ENCODE measurements at regions not wholly inside any gene's neighbourhood (a gene's known extent, or its start where the extent isn't known, plus 50 kb on each side); places are given as distances from the start of the nearest gene placed in this dataset.

DNA sequence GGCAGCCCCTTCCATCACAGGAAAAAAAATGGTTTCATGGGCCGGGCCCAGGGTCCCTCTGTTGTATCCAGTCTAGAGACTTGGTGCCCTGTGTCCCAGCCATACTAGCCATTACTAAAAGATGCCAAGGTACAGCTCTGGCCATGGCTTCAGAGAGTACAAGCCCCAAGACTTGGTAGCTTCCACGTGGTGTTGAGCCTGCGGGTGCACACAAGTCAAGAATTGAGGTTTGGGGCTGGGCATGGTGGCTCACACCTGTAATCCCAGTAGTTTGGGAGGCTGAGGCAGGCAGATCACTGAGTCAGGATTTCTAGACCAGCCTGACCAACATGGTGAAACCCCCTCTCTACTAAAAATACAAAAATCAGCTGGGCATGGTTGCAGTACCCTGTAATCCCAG is 214.3 kb downstream of the LIG4 start:
- no peaks in the 10 kb centered on the region for H3K36me3 Mint-ChIP-seq (ENCODE audit: low read depth)
- no peak overlapping the region for H3K4me3 Mint-ChIP-seq
- no peaks in the 10 kb centered on the region for H3K27me3 Mint-ChIP-seq
- H3K4me1 Mint-ChIP-seq (ENCODE audit: low read depth), result no peaks in the 10 kb centered on the region
- no peak overlapping the region for H3K27ac Mint-ChIP-seq
- peaks cover 4% of the 10 kb centered on the region for H3K9me3 Mint-ChIP-seq

DNA sequence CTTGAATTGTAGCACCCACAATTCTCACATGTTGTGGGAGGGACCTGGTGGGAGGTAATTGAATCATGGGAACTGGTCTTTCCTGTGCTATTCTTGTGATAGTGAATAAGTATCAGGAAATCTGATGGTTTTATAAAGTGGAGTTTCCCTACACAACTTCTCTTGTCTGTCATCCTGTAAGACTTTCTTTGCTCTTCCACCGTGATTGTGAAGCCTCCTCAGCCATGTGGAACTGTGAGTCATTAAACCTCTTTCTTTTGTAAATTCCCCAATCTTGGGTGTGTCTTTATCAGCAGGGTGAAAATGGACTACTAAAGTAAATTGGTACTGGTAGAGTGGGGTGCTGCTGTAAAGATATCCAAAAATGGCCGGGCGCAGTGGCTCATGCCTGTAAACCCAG is 215.6 kb downstream of the LIG4 start:
- H3K36me3 Mint-ChIP-seq (ENCODE audit: low read depth), result no peaks in the 10 kb centered on the region
- H3K27ac Mint-ChIP-seq, result no peak overlapping the region
- no peak overlapping the region for H3K4me3 Mint-ChIP-seq
- no peaks in the 10 kb centered on the region for H3K4me1 Mint-ChIP-seq (ENCODE audit: low read depth)
- no peaks in the 10 kb centered on the region for H3K27me3 Mint-ChIP-seq
- H3K9me3 Mint-ChIP-seq, result peaks cover 8% of the 10 kb centered on the region

DNA sequence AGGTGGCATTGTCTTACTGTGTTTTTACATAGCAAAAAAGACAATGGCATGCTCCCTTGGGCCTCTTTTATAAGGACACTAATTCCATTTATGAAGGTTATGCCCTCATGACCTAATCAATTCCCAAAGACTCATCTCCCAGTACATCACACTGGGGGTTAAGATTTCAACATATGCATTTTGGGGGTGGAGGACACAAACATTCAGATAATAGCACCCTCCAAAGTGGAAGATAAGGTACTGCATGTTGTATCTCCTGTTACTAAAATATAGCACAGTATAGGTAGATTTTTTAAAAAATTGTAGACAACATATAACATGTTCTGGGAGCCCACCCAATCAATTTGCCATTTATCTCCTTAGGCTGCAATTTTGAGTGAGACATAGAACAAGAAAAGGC is 221.2 kb downstream of the LIG4 start:
- Mint-ChIP-seq H3K27ac (no peak overlapping the region), H3K4me3 (no peak overlapping the region), H3K4me1 (ENCODE audit: low read depth) (no peaks in the 10 kb centered on the region), H3K9me3 (peaks cover 6% of the 10 kb centered on the region), H3K36me3 (ENCODE audit: low read depth) (no peaks in the 10 kb centered on the region), H3K27me3 (no peaks in the 10 kb centered on the region)

DNA sequence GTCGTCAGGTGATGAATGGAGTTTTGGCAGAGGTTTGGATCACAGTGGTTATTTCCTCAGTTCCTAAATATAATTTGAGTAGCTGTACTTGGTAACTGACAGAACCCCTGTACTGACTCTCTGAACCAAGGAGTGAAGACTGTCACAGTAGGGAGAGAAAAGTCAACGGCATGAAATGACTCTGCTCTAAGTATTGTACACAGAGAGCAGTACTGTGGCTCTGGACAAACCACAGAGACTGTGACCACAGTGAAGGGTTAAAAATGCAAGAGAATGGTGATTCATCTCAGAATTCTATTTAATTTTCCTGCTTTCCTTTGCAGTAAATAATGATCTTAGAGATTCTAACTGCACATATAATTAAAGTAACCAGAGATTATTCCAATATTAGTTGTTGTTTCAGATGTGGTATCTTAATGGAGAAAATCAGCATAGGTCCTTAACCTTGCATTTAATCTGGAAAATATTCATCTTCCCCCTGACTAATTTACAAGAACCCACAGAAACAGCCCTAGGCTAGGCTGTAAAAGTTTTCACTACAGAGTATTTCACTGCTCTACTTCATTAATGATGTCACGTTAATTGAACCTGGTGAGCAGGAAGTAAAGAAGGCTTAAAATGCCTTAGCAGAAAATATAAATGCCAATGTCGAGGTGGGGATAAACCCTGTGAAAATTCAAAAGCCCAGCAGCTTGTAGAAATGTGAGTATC is 221.9 kb downstream of the LIG4 start:
- Mint-ChIP-seq H3K36me3 (ENCODE audit: low read depth) (no peaks in the 10 kb centered on the region), H3K9me3 (peaks cover 11% of the 10 kb centered on the region), H3K4me1 (ENCODE audit: low read depth) (no peaks in the 10 kb centered on the region), H3K4me3 (no peak overlapping the region), H3K27ac (no peak overlapping the region), H3K27me3 (no peaks in the 10 kb centered on the region)

DNA sequence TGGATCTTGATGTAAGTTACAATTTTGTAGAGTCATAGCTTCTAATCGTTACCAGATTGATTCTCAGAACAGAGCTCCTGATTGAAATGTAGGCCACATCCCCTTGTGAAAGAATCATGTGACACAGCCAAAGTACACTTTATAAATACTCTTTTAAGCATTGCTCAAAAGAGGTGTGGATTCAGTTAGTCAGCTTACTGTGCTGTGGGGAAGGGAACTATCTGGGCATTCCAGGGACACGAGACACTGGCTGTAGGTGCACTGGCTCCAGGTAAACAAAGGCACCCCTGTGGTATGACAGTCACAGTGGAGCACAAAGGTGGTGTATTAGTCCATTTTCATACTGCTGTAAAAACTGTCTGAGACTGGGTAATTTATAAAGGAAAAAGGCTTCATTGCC is 222.8 kb downstream of the LIG4 start:
- Mint-ChIP-seq H3K4me1 (ENCODE audit: low read depth) (no peaks in the 10 kb centered on the region), H3K9me3 (peaks cover 12% of the 10 kb centered on the region), H3K4me3 (no peak overlapping the region)

DNA sequence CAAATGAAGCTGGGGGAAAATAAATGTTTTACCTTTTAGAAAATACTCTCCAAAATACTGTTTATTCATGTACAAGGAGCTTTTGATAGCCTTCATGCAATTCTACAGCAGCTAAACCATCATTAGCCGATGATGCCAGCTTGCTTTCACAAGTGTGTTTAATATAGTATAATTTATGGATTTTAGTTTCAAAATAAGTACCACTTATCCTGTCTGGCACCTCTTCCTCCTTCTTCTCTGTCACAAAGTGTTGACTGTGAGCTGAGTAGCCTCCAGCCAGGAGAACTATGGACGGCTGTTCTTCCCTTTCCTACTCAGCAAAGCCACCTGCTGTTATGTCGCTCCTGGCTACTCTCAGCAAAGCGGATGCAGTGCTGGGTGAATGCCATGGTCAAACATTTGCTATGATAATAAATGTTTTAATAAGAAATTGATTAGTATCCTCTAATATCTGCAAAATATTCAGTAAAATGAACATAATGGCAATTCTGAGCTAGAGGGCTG is 238.2 kb downstream of the LIG4 start:
- Mint-ChIP-seq H3K27me3 (no peaks in the 10 kb centered on the region), H3K4me3 (no peak overlapping the region), H3K9me3 (no peaks in the 10 kb centered on the region), H3K36me3 (ENCODE audit: low read depth) (no peaks in the 10 kb centered on the region), H3K4me1 (ENCODE audit: low read depth) (no peaks in the 10 kb centered on the region), H3K27ac (no peak overlapping the region)

More for the DNA sequence above, 222.8 kb downstream of the LIG4 start:
- Mint-ChIP-seq H3K27me3 (no peaks in the 10 kb centered on the region), H3K27ac (no peak overlapping the region), H3K36me3 (ENCODE audit: low read depth) (no peaks in the 10 kb centered on the region)

DNA sequence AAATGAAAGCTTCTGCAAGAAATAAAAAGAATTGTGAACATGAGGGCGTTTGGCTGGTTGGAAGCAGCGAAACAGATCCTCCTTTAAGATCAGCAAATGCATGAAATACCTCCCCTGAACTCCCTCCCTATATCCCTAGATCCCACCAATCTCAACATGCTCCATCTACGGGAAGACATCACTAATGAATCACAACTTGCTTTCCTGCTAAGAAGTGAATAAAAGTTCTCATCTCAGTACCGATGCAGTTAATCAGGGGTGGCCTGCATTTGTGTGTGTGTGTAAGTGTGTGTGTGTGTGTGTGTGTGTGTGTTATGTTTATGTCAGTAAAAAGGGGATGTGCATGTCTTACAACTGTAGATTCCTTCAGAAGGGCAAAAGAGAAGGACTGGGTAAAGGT is 238.7 kb downstream of the LIG4 start:
- Mint-ChIP-seq H3K27ac (no peak overlapping the region), H3K9me3 (no peaks in the 10 kb centered on the region), H3K4me1 (ENCODE audit: low read depth) (no peaks in the 10 kb centered on the region), H3K4me3 (no peak overlapping the region), H3K27me3 (no peaks in the 10 kb centered on the region), H3K36me3 (ENCODE audit: low read depth) (no peaks in the 10 kb centered on the region)

DNA sequence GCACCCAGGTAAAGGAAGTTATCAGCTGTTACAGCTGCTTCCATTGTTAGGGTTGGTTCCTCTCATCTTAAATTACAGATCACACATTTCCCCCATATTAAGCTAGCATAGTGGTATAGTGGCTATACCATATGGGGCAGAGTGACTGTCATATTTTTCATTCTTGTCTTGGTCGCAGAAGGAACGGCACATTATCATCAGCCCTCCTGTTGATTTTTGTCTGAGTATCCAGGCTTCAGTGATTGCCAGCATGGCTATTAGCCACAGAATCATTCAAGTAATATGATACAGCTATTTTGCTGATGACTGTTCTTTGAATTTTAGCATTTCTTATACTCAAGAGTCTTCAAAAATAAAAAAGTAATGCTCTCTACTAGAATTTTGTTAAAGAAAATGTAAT is 240.9 kb downstream of the LIG4 start:
- Mint-ChIP-seq H3K36me3 (ENCODE audit: low read depth) (no peaks in the 10 kb centered on the region), H3K4me3 (no peak overlapping the region), H3K27me3 (no peaks in the 10 kb centered on the region), H3K27ac (no peak overlapping the region), H3K9me3 (no peaks in the 10 kb centered on the region), H3K4me1 (ENCODE audit: low read depth) (no peaks in the 10 kb centered on the region)

DNA sequence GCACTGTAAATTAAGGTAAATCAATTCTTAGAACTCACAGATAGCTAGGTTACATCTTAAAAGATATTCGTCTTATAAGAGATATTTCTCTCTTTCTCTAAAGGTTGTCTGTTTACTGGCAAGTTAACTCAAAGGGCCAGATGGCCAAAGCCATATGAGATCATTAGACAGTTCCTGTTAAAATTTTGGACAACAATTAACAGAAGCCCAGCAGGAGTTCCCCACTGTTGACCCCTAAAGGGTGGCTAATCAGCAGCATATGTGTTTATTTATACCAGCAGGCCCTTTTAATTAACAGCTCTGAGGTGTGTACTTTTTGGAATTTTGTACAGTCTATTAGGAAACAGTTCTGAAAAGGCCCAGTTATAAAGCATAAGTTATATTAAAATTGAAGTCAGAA is 245.8 kb downstream of the LIG4 start:
- Mint-ChIP-seq H3K4me3 (no peak overlapping the region), H3K9me3 (peaks cover 5% of the 10 kb centered on the region), H3K27me3 (no peaks in the 10 kb centered on the region), H3K4me1 (ENCODE audit: low read depth) (no peaks in the 10 kb centered on the region), H3K36me3 (ENCODE audit: low read depth) (no peaks in the 10 kb centered on the region), H3K27ac (no peak overlapping the region)

DNA sequence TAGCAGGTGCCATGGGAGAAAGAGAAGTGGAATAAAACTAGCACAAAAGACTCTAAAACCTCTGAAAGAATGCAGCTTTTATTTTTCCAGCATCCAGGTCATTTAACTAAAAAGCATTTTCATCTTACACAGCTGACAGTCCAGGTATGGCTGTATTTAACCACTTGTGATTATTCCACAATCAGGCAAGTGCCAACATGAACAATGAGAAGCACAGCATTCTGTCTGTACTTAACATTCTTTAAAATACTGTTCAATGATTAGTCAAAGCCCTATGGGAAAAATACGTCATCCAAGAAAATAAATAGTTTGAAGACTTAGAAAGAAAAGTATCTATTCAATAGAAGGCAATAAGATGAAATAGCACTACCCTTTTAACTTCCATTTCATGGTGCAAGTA is 246.9 kb downstream of the LIG4 start:
- Mint-ChIP-seq H3K4me1 (ENCODE audit: low read depth) (no peaks in the 10 kb centered on the region), H3K36me3 (ENCODE audit: low read depth) (no peaks in the 10 kb centered on the region), H3K4me3 (no peak overlapping the region)

DNA sequence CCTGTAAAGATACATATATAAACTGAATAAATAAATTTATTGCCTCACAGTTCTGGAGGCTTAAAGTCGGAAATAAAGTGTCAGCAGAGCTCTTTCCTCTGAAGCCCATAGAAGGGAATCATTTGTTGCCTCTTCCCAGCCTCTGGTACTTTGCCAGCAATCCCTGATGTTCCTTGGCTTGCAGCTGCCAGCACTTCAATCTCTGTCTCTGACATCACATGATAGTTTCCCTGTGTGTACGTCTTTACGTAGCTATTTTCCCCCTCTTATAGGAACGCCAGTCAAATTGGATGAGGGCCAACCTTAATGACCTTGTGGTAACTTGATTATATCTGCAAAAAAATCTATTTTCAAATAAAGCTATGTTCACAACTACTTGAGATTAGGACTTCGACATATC is 250.9 kb downstream of the LIG4 start:
- Mint-ChIP-seq H3K36me3 (ENCODE audit: low read depth) (no peaks in the 10 kb centered on the region), H3K27me3 (no peaks in the 10 kb centered on the region), H3K4me1 (ENCODE audit: low read depth) (no peaks in the 10 kb centered on the region), H3K4me3 (no peak overlapping the region), H3K9me3 (peaks cover 13% of the 10 kb centered on the region), H3K27ac (no peak overlapping the region)

More for the DNA sequence above, 246.9 kb downstream of the LIG4 start:
- Mint-ChIP-seq H3K27ac (no peak overlapping the region), H3K27me3 (no peaks in the 10 kb centered on the region), H3K9me3 (peaks cover 13% of the 10 kb centered on the region)

DNA sequence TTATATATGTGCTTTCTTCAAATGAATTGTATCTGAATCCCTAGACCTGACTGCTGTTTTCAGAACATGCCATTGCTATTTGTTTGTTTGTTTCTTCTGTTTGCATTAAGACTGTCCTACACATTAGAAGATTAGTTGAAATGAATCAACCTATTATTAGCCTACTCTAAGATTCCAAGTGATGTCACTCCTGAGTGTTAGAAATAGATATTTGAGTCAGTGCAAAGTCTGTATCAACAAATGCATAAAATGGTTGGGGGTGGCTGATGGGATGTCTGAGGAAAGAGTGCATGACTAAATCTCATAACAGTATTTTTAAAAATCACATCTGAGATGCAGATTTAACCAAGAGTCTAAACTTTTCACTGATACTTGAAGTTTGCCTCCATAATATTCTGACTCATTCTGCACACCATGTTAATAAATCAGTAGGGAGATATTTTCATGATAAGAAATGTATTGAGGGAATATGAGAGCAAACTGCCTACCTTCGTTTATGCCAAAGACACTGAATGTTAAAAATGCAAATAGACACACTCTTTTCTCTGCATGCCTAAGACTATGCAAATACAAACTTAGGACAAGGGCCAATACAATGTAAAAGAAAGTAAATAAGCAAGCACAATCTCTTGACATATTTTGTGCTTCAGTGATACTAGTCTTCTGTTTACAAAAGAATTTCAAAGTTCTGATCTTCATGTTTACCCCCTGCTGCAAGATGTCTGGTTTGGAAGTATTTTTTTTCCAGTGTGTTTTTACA is 253.3 kb downstream of the LIG4 start:
- Mint-ChIP-seq H3K4me3 (no peak overlapping the region), H3K36me3 (ENCODE audit: low read depth) (no peaks in the 10 kb centered on the region), H3K27me3 (no peaks in the 10 kb centered on the region), H3K27ac (no peak overlapping the region), H3K4me1 (ENCODE audit: low read depth) (no peaks in the 10 kb centered on the region), H3K9me3 (peaks cover 19% of the 10 kb centered on the region)

DNA sequence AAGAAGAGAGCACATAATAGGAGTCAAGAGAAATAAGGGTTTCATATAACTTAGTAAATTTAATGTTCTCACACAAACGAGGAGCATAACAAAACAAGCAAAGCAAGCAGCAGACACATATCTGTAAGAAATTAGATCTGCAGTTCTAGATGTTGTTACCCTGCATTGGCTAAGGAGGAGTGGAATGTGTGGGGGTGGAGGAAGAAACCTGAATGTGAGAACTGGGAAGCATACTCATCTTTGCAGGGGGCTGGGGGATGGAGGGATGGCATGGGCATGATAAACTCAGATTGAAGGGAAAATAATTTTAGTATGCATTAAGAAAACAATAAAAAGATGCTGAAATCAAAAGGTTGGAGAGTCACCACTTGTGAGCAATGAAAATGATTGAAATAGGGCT is 255.0 kb downstream of the LIG4 start:
- H3K4me3 Mint-ChIP-seq, result no peak overlapping the region
- no peaks in the 10 kb centered on the region for H3K4me1 Mint-ChIP-seq (ENCODE audit: low read depth)
- peaks cover 19% of the 10 kb centered on the region for H3K9me3 Mint-ChIP-seq
- no peak overlapping the region for H3K27ac Mint-ChIP-seq
- no peaks in the 10 kb centered on the region for H3K36me3 Mint-ChIP-seq (ENCODE audit: low read depth)
- no peaks in the 10 kb centered on the region for H3K27me3 Mint-ChIP-seq

DNA sequence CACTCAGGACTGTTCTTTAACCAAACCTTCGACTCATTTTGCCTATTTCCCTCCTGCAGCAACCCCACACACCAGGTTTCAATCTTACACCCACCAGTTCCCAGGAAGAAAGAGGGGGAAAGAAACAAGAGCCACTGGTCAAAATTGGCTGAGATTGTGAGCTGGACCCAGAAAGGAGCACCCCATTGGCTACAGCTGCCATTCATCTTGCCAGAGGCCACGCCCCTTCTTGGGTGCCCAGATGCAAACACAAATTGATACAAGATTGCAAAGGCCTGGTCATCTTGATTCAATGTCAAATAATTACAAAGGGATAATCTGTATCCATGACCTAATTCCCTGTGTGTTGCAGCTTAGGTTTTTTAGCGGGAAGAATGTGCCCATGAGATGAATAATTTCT is 258.4 kb downstream of the LIG4 start:
- H3K27ac Mint-ChIP-seq, result no peak overlapping the region
- H3K27me3 Mint-ChIP-seq, result no peaks in the 10 kb centered on the region
- no peaks in the 10 kb centered on the region for H3K4me1 Mint-ChIP-seq (ENCODE audit: low read depth)
- peaks cover 7% of the 10 kb centered on the region for H3K9me3 Mint-ChIP-seq
- no peaks in the 10 kb centered on the region for H3K36me3 Mint-ChIP-seq (ENCODE audit: low read depth)
- no peak overlapping the region for H3K4me3 Mint-ChIP-seq

DNA sequence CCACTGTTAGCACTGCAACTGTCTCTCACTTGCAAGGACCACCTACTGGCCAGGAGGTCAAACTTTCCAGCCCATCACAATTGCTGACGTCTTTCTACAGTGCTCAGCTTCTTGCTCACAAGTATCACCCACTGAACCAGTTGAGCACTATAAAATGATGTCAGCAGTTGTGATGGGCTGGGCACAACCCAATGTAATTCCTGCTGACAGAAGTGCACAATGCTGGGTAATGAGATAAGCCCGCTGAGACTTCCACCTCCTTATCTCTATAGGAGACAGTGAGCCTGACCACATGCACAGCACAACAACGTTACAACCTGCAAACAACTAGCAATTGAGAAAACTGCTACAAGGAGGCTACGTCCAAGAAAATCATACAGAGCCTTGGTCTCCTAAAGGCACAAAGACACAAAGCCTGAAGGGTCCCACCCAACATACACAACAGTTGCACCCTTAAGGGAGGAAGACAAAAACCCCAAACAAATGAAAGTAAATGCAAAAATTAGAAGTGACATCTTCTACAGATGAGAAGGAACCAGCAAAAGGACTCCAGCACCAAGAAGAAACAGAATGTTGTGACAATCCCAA is 273.2 kb downstream of the LIG4 start:
- Mint-ChIP-seq H3K4me1 (ENCODE audit: low read depth) (no peaks in the 10 kb centered on the region), H3K9me3 (peaks cover 8% of the 10 kb centered on the region), H3K36me3 (ENCODE audit: low read depth) (no peaks in the 10 kb centered on the region), H3K4me3 (no peak overlapping the region), H3K27me3 (peaks cover 3% of the 10 kb centered on the region), H3K27ac (no peak overlapping the region)

Measured in stimulated activated naive CD8-positive, alpha-beta T cell treated with anti-CD3 and anti-CD28 coated beads, Interleukin-15, Interleukin-2, amounts not matched to agents 100 ng/mL and 50 ng/mL, for 24 hours (primary cell).